ENCODE measurements at regions not wholly inside any gene's neighbourhood (a gene's known extent, or its start where the extent isn't known, plus 50 kb on each side); places are given as distances from the start of the nearest gene placed in this dataset.
"Not testable (repeated sequence)": the region's sequence is repeated elsewhere in the genome, so short reads cannot be mapped to it uniquely, and the experiment has no call there.

DNA sequence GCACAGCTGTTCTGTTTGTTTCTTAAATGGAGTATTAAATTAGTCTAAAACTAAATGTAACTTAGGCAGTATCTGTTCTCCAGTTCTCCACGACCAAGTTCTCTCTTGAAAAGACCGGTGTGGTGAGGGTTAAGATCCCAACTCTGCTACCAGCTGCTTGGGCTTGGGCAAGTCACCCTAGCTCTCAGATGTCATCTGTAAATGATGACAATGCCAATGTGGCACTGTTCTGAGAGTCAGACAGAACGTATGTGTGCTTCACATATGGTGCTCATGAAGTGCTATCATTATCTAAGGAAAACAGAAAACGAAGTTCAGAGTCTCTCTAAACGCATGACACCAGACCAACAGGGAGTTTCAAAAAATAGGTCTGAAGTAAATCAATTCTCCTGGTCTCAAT, 4025.0 kb upstream of the TPTE start:
- TF ChIP-seq, protein P1, sequence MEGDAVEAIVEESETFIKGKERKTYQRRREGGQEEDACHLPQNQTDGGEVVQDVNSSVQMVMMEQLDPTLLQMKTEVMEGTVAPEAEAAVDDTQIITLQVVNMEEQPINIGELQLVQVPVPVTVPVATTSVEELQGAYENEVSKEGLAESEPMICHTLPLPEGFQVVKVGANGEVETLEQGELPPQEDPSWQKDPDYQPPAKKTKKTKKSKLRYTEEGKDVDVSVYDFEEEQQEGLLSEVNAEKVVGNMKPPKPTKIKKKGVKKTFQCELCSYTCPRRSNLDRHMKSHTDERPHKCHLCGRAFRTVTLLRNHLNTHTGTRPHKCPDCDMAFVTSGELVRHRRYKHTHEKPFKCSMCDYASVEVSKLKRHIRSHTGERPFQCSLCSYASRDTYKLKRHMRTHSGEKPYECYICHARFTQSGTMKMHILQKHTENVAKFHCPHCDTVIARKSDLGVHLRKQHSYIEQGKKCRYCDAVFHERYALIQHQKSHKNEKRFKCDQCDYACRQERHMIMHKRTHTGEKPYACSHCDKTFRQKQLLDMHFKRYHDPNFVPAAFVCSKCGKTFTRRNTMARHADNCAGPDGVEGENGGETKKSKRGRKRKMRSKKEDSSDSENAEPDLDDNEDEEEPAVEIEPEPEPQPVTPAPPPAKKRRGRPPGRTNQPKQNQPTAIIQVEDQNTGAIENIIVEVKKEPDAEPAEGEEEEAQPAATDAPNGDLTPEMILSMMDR (conservative IDR thresholded peaks at IDR 0.05 in 1 of 2, IDR thresholded peaks at IDR 0.05 in 1 of 2; ENCODE audit: low read depth in 1 of 2, low read length in 2 of 2) = not testable (repeated sequence)
- not testable (repeated sequence) for TF ChIP-seq EZH2 (IDR thresholded peaks at IDR 0.05; ENCODE audit: low read length, missing control alignments)
